GM18520 (cell line): ENCODE measurements at regions not wholly inside any gene's neighbourhood (a gene's known extent, or its start where the extent isn't known, plus 50 kb on each side); places are given as distances from the start of the nearest gene placed in this dataset.

Experiments used
- ATAC-seq: cut with Tn5 transposase; IDR thresholded peaks from one replicate; pipeline ENCODE4 v1.9.1; 2021; ENCODE audit not compliant: unreplicated experiment

DNA sequence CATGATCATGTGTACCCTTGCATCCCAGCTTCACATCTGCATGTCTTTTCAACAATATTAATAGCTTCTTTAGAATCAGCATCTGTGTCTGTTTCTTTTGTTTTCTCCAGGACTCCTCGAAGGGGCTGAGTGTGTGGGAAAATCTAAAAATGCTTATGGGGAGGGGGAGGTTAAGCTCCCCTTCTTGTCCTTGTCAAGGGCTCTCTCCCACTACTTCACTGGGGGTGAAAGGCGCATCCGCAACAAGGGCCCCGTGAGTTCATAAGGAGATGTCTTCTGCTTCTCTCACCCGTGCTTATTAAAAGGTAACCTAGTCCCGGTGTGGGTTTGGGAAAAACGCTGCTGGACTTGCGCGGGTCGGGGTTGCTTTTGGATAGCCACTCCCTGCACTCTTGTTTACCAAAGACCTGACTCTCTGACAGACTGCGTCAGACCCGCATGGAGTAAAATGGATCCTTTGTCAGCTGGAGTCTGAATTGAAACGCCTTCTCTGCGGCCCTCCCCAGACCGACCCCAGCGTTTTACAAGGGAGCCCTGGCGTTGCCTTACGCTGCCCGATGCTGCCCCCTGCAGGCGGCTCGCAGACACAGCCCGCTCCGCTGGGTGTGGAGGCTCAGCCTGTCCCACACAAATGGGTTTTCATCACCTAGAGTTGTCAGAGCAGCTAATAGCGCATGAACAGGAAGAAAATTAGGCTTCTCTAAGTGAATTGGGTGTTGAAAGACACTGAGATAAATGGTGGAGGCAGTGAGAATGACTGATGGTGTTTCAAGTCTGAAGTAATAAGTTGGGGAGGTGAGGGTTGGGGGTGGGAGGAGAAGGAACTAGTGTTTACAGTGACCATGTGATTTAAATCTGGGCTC, 53.8 kb downstream of the IER5 start:
- ATAC-seq, result peak; percentile 55

DNA sequence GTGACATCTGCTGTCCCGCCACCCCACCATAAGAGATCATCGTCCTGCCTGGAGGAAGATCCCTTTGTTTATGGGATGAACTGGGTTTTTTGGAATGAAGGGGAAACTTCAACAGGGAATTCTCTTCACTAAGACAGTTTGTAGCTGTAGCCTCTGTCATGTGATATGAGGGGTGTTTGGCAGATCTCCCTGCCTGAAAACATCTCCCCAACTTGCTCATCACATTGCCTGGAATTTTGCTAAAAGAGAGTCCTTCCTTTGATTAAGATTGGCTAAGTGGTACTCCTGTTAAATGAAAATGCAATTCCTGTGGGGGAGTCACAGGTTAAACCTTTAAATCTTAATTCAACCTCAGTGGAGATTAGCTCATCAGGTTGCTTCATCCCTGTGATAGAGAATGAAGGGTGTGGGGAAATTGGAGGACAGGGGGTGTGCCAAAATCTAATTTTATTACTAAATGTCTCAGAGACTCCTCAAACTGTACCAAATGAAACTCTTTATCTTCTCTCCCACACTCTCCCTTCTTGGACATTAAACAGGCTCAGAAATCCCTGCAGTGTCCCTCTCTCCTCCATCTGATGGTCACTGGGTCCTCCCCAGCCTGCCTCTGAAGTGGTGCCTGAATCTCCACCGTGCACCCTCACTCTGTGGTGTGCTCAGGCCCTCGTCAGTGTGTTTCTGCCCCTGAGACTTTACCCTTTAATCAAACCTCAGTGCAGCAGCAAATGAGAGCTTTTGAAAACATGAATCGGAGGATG, 54.8 kb downstream of the IER5 start:
- ATAC-seq, result no peak

DNA sequence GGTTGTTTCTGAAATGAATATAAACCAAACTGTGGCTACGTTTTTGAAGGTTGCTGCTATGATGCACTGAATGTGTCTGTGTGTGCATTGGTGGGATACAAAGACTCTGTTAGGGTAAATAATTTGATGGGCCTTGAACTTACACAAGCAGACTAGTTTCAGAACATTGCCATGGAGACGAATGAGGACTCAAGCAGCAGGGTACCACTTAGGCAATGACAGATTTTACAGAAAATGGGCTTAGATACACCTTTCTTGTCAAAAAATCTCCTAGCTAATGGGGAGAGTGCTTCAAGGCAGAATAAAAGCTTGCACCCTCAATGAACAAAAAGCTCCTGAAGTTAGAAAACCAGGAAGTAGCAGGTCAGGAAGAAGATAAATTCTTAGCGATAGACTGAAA, 55.7 kb downstream of the IER5 start:
- ATAC-seq, result no peak

DNA sequence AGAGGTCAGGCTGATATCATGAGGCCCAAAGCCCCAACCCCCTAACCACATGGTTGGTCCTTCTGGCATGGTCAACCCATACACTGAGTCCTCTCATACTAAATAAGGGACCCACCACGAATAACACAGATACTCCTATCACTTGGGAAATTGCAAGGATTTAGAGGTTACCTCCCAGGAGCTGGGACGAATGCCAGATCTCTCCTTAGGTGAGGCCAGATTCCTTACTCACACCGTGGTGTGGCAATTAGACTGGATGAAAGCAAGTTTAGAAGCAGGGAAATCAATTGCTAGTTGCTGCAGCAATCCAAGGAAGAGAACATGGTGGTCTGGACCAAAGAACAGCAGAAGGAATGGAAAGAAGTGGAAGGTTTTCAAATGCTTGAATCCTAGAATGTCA, 60.1 kb downstream of the IER5 start:
- ATAC-seq, result no peak

DNA sequence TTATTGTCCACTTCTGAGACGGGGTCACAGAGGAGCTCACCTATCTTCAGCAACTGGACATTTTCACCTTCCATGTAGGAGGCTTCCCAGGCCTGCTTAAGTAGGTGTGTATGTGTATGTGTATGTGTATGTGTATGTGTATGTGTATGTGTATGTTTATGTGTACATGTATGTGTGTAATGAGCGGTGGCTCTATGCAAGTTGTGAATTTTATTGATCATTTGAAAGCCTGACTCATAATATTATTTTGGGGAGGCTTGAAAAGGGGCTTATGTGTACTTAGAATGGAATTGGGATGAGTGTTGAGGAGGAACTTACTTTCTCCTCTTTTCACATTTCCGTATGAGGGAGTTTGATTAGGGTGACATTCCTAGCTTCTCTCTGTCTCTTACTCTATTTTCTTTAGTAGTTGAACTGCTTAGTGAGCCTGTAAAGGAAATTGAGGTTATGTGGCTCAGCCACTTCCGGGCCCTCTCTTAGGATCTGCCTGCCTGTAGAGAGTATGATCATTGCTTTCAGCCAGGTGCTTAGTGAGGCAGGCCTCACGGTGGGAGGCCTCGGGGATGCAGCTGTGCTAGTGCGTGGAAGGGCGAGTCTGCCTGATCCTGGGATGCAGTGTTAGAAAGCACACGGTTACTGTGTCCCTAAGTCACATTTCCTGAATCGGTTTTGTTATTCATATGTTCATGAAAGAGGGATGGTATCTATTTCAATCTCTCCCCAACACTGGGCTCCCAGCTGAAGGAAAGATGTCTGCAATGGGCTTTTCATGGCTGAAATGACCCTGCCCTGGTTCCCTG, 61.0 kb downstream of the IER5 start:
- peak; percentile 45 for ATAC-seq

DNA sequence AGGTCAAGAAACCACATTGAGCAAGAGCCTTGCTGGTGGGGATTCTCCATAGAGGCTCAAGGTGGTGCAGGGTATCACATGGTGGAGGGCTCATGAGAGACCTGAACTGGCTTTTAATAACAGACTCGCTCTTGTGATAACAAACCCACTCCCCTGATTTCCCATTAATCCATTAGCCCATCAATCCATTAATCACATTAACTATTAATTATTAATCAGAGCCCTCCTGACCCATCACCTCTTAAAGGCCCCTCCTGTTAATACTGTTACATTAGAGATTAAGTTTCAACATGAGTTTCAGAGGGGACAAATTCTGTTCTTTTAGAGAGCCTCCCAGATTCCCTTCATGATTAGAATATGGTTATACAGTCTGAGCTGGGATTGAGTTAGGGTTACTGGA, 61.8 kb downstream of the IER5 start:
- no peak for ATAC-seq

DNA sequence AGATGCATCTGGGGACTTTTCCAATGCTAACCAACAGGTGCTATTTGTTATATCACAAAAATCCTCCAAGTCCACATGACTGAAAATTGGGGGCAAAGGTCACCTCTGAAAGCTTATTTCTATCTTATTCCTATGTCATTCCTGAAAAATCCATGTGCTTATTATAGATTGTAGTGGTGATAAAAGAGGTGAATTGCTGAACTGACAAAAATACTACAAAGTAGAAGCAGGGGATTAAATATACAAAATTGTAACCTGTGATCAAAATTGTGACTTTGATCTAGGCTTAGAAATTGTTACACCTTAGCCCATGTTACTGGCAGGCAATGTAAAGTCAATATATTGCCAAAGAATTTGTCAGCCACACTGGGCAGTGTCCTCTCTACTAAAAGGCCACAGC, 62.3 kb downstream of the IER5 start:
- ATAC-seq, result no peak

DNA sequence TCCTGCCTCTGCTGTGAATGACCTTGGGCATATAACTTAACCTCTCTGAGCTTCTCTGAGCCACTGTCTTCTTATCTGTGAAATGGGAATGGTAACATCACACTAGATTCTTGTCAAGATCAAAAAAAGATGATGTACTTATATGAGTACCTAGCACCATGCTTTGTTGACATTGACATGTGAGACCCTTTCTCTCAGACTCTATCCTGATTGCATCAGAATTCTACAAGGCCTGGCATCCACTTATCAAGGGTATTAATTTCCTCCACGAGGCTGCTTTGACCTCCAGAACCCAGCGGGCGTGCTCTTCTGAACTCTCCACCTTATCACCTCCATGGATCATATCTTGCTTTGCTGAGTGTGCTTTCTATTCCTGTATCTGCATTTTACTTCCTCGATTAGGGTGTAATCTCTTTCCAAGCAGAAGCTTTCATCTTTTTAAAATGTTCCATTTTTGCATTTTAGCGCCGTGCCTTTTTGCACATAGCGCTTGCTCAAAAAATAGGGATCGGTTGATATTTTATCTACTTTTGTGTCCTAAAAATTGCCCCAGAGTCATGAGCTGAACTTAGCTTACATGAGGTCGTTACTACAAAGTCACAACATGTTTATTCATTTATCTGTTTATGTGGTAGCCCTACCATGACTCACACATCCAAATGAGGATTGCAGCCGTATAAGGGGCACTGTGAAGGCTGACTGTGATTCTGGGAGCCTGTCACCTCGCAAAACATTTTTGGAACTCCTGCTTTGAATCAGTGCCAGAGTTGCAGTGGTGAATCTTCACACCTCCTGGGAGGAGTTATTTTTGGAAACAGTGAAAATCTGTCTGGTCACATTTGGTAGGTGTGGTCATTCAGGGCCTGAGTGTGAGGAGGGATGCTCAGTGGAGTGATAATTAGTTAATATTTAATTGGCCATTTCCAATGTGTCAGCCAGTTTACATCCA, 63.2 kb downstream of the IER5 start:
- ATAC-seq, result peak; percentile 30

DNA sequence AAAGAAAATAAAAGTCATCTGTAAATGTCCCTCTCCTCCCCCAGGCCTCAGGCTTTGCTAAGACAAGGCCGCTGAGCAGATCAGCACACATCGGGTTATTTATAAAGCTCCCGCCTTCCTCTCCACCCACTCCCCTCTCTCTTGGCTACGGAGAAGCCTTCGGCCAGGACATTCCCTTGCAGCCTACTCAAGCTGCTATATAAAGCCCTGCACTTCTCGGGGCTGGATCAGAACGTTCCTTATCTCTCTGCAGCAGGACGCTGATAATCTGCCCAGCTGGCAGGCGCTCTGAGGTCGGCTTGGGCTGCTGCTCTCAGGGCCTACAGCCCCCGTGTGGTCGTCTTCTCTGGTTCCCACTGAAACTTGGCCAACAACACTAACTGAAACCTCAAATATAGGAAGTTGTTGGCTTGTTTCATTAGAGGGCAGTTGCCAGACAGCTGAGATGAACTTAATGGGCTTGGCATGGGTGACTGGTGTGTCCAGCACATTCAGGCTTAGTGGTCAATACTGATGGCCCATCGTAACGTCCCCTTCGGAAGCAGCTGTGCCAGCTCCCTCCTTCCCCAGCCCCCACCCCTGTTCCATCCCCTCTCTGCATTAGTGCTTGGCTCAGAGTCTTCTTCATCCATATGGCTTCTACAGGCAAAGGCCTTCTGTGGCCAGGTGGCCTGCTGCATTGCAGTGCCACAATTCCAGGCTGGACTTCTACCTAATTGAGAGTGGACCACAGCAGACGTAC, 64.6 kb downstream of the IER5 start:
- ATAC-seq, result peak; percentile 47

DNA sequence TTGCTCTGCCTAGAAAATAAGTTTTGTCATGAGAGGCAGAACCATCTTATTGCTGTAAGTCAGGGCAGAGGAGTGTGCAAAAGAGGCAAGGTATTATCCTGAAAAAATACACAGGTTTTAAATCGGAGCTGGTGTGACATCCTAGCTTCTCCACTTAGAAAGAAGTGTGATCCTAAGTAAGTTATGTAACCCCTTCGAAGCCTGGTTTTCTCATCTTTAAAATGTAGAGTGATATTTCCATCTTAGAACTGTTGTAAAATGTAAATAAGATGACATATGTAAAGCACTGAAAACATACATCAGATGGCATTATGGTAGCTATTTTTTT, 65.1 kb downstream of the IER5 start:
- ATAC-seq, result no peak

DNA sequence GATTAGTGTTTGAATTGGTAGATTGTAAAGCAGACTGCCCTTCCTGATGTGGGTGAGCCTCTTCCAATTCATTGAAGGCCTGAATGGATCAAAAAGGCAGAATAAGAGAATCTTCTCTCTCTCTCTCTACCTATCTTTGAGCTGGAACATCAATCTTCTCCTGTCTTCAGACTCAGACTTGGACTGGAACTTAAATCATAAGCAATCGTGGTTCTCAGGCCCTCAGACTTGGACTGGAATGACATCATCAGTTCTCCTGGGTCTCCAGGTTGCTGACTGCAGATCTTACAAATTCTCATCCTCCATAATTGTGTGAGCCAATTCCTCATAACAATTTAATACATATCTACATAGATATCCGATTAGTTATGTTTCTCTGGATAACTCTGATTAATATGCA, 66.8 kb downstream of the IER5 start:
- no peak for ATAC-seq

DNA sequence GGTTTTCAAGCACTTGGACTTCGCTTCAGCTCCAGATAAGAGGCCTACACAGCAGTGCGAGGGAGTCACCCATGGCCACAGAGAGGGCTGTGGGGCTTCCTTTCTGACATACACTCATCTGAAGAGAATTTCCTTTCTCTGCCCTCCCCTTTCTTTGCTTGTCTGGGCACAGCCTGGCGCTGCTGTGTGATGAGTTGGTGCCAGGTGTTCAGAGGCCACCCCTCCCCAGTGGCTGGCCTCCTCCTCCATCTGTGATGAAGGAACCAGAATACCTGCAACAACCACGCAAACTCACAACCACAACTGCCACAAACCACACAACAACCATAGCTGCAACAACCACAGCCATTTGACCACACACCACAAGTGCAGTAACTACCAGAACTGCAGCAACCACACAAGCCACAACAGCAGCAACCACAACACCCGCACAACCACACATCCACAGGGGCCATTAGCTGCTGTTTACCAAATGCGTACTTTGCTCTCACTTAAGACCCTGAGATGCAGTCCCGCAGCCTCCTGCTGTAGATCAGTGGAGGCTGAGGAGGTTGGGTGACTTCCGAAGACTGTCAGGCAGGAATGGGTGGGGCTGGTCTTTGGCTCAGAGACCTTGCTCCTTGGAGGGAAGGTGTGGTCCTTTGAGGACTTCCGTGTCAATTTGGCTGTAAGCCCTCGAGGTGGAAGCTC, 71.1 kb downstream of the IER5 start:
- no peak for ATAC-seq

DNA sequence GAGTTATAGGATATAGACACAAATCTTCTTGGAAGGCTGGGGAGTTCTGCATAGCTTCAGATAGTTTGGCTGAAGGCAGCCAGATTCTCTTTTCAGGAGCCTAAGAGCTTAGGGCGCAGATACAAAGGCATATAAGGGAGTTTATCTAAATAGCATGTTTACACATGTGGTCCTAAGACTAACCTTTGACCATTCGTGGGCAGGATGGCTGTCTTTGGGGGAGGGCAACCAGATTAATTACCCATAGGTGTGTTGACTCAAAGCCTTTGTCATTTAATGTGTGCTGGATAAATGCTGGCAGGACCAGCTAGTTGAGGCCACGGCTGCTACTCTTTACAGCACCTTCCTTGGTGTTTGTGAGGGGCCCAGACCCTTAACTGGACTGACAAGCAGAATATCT, 71.8 kb downstream of the IER5 start:
- no peak for ATAC-seq

DNA sequence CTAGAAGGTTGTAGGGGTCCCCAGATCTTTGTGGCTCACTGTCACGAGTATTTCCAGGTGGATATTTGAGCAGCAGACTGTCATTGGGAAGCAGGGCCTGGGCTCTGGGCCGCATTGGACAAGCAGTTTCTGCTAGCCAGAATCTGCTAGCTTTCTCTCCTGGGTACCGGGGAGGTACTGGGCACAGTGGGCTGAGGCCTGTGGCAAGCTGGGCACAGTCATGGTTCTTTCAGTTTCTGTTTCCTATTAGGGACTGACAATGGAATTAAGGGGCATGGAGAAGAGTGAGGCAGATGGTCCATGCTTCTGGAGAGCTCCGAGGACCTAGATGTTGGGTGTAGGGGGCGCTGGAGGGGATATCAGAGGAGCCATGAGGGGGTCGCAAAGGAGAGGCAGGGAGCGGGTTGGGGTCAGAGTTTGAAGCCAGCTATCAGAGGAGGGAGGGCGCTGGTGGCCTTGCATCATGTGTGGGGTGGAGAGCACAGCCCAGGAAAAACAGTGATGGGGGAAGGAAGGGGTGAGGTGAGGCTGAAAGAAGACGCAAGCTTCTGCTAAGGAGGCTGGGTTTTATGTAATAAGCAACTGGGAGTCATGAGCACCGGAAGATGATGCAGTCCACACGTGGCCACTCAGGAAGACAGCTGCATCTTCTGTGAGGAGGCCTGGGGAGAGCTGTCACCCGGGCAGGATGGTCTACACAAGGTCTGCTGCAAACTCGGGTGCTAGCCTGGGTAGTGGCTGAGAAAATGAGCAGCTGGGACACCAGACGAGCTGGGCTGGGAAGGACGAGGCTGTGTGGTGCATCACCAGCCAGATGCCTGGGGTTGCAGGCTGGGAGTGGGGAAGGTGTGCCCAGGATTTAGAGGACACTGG, 72.7 kb downstream of the IER5 start:
- no peak for ATAC-seq

DNA sequence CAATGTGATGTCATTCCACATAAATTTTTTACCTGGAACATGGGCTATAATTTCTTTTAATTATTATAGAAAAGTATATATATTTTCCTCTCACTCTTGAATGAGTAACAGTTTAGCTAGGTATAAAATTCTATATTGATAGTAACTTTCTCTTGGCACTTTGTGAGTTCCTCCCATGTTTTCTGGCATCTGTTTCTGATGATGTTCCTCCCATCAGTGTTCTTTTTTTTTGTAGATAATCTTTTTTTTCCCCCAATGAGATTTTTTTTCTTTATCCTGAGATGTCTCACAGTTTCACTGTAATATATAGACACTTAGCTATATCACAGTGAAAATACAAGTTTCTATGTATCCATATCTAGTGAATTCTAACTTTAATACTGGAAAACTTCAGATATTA, 75.2 kb downstream of the IER5 start:
- ATAC-seq, result no peak

DNA sequence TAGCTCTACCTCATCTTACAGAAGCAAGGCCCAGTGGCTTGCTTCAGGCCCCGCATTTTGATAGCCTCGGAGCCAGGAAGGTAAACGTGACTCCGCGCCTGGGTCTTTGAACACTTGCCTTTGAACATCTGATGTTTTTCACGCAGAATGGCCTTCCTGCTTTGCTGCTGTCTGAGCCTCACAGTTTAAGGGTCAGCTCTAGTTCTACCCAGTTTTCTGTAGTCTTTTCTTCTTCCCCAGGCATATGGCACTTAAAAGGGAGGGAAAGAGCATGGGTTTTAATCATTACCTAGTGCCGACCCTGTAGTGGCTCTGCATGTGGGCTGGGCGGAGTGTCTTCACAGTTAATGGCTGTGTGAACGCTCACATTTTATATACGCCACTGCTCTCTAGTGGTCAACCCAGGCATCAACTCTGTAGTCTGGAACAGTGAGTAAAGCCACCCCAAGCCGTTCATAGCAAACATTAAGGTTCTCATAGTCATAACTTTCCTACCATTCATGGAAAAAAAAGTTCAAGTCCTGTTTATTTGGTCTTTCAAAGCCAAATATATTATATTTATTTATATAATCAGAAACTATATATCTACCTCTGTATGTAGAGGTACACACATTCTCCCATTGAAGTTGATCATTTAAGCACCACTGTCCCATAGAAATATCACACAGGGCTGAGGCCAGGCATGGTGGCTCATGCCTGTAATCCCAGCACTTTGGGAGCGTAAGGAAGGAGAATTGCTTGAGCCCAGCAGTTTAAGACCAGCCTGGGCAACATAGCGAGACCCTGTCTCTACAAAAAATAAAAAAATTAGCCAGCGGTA, 78.1 kb downstream of the IER5 start:
- no peak for ATAC-seq

DNA sequence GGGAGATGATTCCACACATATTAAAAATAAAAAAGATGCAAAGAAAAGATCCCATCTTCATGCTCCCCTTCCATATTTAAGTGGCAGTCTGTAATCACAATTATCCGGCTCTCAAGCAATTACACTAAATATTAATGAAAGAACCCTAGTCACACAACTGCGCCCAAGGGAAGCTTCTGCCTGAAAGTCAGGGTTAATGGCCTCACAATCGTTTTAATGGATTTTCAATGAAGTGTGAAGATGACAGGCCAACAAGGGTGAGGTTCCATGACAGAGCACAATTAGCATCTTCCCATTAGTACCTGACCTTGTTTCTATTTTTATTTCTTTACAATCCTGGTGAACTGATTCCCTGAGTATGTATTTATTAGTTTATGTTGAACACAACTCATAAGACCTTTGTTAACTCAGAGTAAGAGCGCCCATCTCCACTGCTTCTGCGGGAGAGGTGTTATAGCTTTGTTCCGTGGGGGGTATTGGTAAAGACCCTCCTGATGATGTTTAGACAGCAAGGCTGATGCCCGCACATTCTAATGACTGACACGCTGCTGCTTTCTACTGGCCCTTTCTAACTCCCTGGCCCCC, 80.9 kb downstream of the IER5 start:
- no peak for ATAC-seq
